Endodermal cell (in vitro differentiated cells): ENCODE measurements at regions not wholly inside any gene's neighbourhood (a gene's known extent, or its start where the extent isn't known, plus 50 kb on each side); places are given as distances from the start of the nearest gene placed in this dataset.
A peak's percentile ranks its signal among the peaks of the same experiment; 100 is the strongest.

ENCODE experiments used
- DNase-seq: peaks from one replicate; pipeline ENCODE4 v3.0.0-alpha.2; 2017
- H3K27ac ChIP-seq: 2 replicates; pipeline ENCODE4 v1.5.1; 2013; ENCODE audit warnings: mild to moderate bottlenecking, low read depth, low read length, moderate library complexity
- H3K27me3 ChIP-seq: 2 replicates; pipeline ENCODE4 v1.6.1; 2013; ENCODE audit warnings: mild to moderate bottlenecking, low read length, moderate library complexity; ENCODE audit not compliant: insufficient read depth, control insufficient read depth, poor library complexity, severe bottlenecking
- H3K36me3 ChIP-seq: 2 replicates; pipeline ENCODE4 v1.7.0; 2013; ENCODE audit warnings: mild to moderate bottlenecking, low read length, moderate library complexity; ENCODE audit not compliant: control insufficient read depth, insufficient read depth
- H3K4me1 ChIP-seq: one replicate; pipeline ENCODE4 v1.7.0; 2013; ENCODE audit warnings: low read length; ENCODE audit not compliant: control insufficient read depth, insufficient read depth
- H3K4me3 ChIP-seq: 2 replicates; pipeline ENCODE4 v1.5.1; 2013; ENCODE audit warnings: mild to moderate bottlenecking, low read length, moderate library complexity
- H3K9ac ChIP-seq: 2 replicates; pipeline ENCODE4 v1.6.1; 2013; ENCODE audit warnings: mild to moderate bottlenecking, low read length, moderate library complexity; ENCODE audit not compliant: poor library complexity, severe bottlenecking; ENCODE audit errors: extremely low read depth
- H3K9me3 ChIP-seq: 2 replicates; pipeline ENCODE4 v1.6.1; 2013; ENCODE audit warnings: mild to moderate bottlenecking, low read length, moderate library complexity; ENCODE audit not compliant: control insufficient read depth
- H3K27ac Mint-ChIP-seq: 2 replicates; pipeline ENCODE4 v1.8.0; 2020; ENCODE audit warnings: mixed read lengths
- H3K27me3 Mint-ChIP-seq: 2 replicates; pipeline ENCODE4 v1.8.0; 2021; ENCODE audit warnings: mild to moderate bottlenecking, mixed read lengths; ENCODE audit not compliant: insufficient read depth
- H3K36me3 Mint-ChIP-seq: 2 replicates; pipeline ENCODE4 v1.8.0; 2020; ENCODE audit warnings: low read depth, mixed read lengths
- H3K4me1 Mint-ChIP-seq: 2 replicates; pipeline ENCODE4 v1.8.0; 2020; ENCODE audit warnings: mixed read lengths
- H3K4me3 Mint-ChIP-seq: 2 replicates; pipeline ENCODE4 v1.8.0; 2020; ENCODE audit warnings: mild to moderate bottlenecking, moderate library complexity, mixed read lengths
- H3K9me3 Mint-ChIP-seq: 2 replicates; pipeline ENCODE4 v1.8.0; 2020; ENCODE audit warnings: mild to moderate bottlenecking, mixed read lengths
- WGBS, 2 experiments: methylation state at CpG; one replicate each; pipeline versions ENCODE4 v1.1.5 to v1.1.7; 2013; ENCODE audit warnings: missing lambda C conversion rate in 2 of 2, mixed read lengths in 1 of 2; ENCODE audit not compliant: insufficient coverage in 1 of 2, insufficient read length in 1 of 2; 5-methylcytosine and 5-hydroxymethylcytosine counted together
- TF ChIP-seq, protein P1 (sequence below): fragments of 200-600 bp; sonication (generic); conservative IDR thresholded peaks from 2 replicates; pipeline ENCODE4 v1.5.0; 2021; ENCODE audit warnings: antibody characterized with exemption, mild to moderate bottlenecking

DNA sequence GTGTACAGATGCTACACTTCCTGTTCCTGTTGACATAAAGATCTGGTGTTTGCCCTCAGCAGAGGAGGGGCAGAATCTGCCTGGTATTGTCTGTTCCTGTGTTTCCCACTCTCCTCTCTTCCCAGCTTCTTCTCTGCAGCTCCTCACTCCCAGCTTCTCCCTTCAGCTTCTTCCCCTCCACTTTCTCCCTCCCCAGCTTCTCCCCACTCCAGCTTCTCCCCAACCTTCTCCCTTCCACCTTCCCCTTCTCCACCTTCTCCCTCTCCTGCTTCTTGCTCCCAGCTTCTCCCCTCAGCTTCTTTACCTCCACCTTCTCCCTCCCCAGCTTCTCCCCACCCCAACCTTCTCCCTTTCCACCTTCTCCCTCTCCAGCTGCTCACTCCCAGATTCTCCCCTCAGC, 148.9 kb upstream of the IRX2 start:
- no peak for DNase-seq
- Histone ChIP-seq H3K9me3 (no peaks in the 10 kb centered on the region), H3K27me3 (no peaks in the 10 kb centered on the region), H3K4me3 (no peak overlapping the region), H3K4me1 (no peaks in the 10 kb centered on the region), H3K27ac (no peak overlapping the region), H3K36me3 (no peaks in the 10 kb centered on the region), H3K9ac (no peak overlapping the region)
- no peaks in the 10 kb centered on the region for H3K36me3 Mint-ChIP-seq
- no peak overlapping the region for H3K4me3 Mint-ChIP-seq
- TF ChIP-seq, protein P1, sequence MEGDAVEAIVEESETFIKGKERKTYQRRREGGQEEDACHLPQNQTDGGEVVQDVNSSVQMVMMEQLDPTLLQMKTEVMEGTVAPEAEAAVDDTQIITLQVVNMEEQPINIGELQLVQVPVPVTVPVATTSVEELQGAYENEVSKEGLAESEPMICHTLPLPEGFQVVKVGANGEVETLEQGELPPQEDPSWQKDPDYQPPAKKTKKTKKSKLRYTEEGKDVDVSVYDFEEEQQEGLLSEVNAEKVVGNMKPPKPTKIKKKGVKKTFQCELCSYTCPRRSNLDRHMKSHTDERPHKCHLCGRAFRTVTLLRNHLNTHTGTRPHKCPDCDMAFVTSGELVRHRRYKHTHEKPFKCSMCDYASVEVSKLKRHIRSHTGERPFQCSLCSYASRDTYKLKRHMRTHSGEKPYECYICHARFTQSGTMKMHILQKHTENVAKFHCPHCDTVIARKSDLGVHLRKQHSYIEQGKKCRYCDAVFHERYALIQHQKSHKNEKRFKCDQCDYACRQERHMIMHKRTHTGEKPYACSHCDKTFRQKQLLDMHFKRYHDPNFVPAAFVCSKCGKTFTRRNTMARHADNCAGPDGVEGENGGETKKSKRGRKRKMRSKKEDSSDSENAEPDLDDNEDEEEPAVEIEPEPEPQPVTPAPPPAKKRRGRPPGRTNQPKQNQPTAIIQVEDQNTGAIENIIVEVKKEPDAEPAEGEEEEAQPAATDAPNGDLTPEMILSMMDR = no peak
- no peak overlapping the region for H3K27ac Mint-ChIP-seq
- no peaks in the 10 kb centered on the region for H3K9me3 Mint-ChIP-seq
- H3K27me3 Mint-ChIP-seq = no peaks in the 10 kb centered on the region
- H3K4me1 Mint-ChIP-seq = no peaks in the 10 kb centered on the region

- Mint-ChIP-seq H3K9me3 (no peaks in the 10 kb centered on the region), H3K4me3 (no peak overlapping the region), H3K27me3 (no peaks in the 10 kb centered on the region), H3K4me1 (no peaks in the 10 kb centered on the region), H3K27ac (no peak overlapping the region), H3K36me3 (no peaks in the 10 kb centered on the region)
- Histone ChIP-seq H3K27me3 (no peaks in the 10 kb centered on the region), H3K27ac (no peak overlapping the region), H3K9ac (no peak overlapping the region), H3K4me3 (no peak overlapping the region), H3K4me1 (no peaks in the 10 kb centered on the region), H3K36me3 (no peaks in the 10 kb centered on the region), H3K9me3 (no peaks in the 10 kb centered on the region)
- no peak for DNase-seq
- 93 to 100% methylated on average over 1 to 9 of the region's 9 CpGs for whole genome bisulfite sequencing, 2 experiments
- TF ChIP-seq, protein P1 = no peak
Observed at GRCh38 chr5:2899311-2899710, 147.8 kb upstream of the IRX2 start.

DNA sequence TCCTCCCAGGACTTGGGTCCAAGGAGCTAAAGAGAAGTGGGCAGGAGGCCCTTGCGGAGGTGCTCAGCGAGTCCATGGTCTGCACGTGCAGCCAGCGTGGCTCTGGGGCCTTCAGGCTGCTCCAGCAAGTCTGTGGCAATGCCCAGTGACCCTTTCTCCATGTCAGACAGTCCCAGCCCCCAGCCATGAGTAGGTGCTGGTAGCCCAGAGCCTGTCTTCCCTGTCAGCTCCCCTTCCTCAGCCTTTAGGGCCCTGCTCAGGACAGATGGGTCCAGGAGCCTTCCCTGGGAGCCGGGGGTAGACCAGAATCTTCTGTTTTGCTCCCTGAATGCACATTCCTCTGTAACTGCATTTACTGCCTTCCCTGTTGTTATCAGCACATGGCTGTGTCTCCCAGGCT, 147.2 kb upstream of the IRX2 start:
- Histone ChIP-seq H3K4me1 (no peaks in the 10 kb centered on the region), H3K9me3 (no peaks in the 10 kb centered on the region), H3K36me3 (no peaks in the 10 kb centered on the region), H3K27ac (no peak overlapping the region), H3K27me3 (no peaks in the 10 kb centered on the region), H3K9ac (no peak overlapping the region), H3K4me3 (no peak overlapping the region)
- H3K27ac Mint-ChIP-seq = no peak overlapping the region
- no peaks in the 10 kb centered on the region for H3K36me3 Mint-ChIP-seq
- no peaks in the 10 kb centered on the region for H3K4me1 Mint-ChIP-seq
- 87 to 89% methylated on average over 3 to 5 of the region's 5 CpGs for WGBS, 2 experiments
- no peaks in the 10 kb centered on the region for H3K9me3 Mint-ChIP-seq
- TF ChIP-seq, protein P1 = no peak
- H3K4me3 Mint-ChIP-seq = no peak overlapping the region
- no peaks in the 10 kb centered on the region for H3K27me3 Mint-ChIP-seq
- DNase-seq = peak; percentile 34
